HepG2 (cell line): ENCODE measurements at regions not wholly inside any gene's neighbourhood (a gene's known extent, or its start where the extent isn't known, plus 50 kb on each side); places are given as distances from the start of the nearest gene placed in this dataset.

ENCODE experiments used
- ATAC-seq: fragments of 200-7000 bp; cut with Tn5 transposase; 3 replicates; pipeline ENCODE4 v1.9.1; 2020; ENCODE audit warnings: mild to moderate bottlenecking, moderate library complexity
- BruUV-seq: library from RNA; stranded (reverse); fragments of 400-500 nt; replicated peaks from 2 replicates; lab custom pipeline; 2021; lab: Mats Ljungman, UMichigan
- CTCF ChIA-PET: fragments of 300-600 bp; formaldehyde crosslinking; extraction: SDS; loops from one replicate; lab custom pipeline; 2021; ENCODE audit warnings: low total read pairs, inconsistent platforms, low intra/inter-chr PET ratio; lab: Yijun Ruan, JAX
- POLR2A ChIA-PET: fragments of 350-600 bp; sonication (Branson Sonifier 250); formaldehyde crosslinking; loops from one replicate; lab custom pipeline; 2020; ENCODE audit warnings: antibody characterized with exemption, inconsistent platforms; lab: Yijun Ruan, JAX
- DNase-seq: peaks from one replicate; pipeline ENCODE4 v3.0.0-alpha.2; 2015; ENCODE audit warnings: low spot score
- FAIRE-seq: peaks from 3 replicates; lab custom pipeline; 2011; peaks lifted over from hg19 to GRCh38; lab: Jason Lieb, UNC
- H2AFZ ChIP-seq: one replicate; pipeline ENCODE4 v1.6.1; 2011; ENCODE audit warnings: low read length, inconsistent platforms
- H3K27ac ChIP-seq: fragments of 300-600 bp; 3 replicates; pipeline ENCODE4 v1.8.0; 2011; ENCODE audit warnings: mixed run types, mild to moderate bottlenecking, mixed read lengths, low read length, inconsistent platforms; ENCODE audit not compliant: insufficient read depth; ENCODE audit errors: extremely low read length
- H3K27me3 ChIP-seq, 2 experiments: fragments of 200-600 bp in 1 of 2; 2 replicates in 1 of 2; 3 replicates in 1 of 2; pipeline versions ENCODE4 v1.6.0 to v1.8.0; 2011; ENCODE audit warnings: low read length in 2 of 2, mild to moderate bottlenecking in 2 of 2, moderate library complexity in 2 of 2, inconsistent platforms in 1 of 2; ENCODE audit not compliant: insufficient read depth in 2 of 2, control insufficient read depth in 1 of 2
- H3K36me3 ChIP-seq, 2 experiments: fragments of 200-600 bp in 1 of 2; replicated peaks in 1 of 2; 2 replicates in 1 of 2; 3 replicates in 1 of 2; pipeline versions ENCODE4 v1.5.1 to v1.8.0; 2011; ENCODE audit warnings: low read length in 2 of 2, inconsistent platforms in 1 of 2; ENCODE audit not compliant: insufficient read depth in 2 of 2, control insufficient read depth in 1 of 2
- H3K4me1 ChIP-seq: 2 replicates; pipeline ENCODE4 v1.5.1; 2012; ENCODE audit warnings: low read length, inconsistent platforms; ENCODE audit not compliant: insufficient read depth
- H3K4me2 ChIP-seq: 2 replicates; pipeline ENCODE4 v1.6.0; 2011; ENCODE audit warnings: low read depth, low read length, inconsistent platforms
- H3K4me3 ChIP-seq, 3 experiments: fragments of 200-600 bp in 1 of 3; sonication (generic), shearing (Covaris generic) in 1 of 3; replicated peaks in 1 of 3; 2 replicates each; pipeline ENCODE4 v1.5.1; 2011 to 2016; ENCODE audit warnings: low read length in 3 of 3, inconsistent platforms in 2 of 3, low read depth in 2 of 3, mild to moderate bottlenecking in 2 of 3, control low read depth in 1 of 3, mixed read lengths in 1 of 3; ENCODE audit not compliant: insufficient read depth in 1 of 3
- H3K79me2 ChIP-seq: one replicate; pipeline ENCODE4 v1.6.1; 2011; ENCODE audit warnings: low read length, inconsistent platforms; ENCODE audit not compliant: insufficient read depth
- H3K9ac ChIP-seq: 2 replicates; pipeline ENCODE4 v1.6.0; 2011; ENCODE audit warnings: mild to moderate bottlenecking, low read depth, low read length, inconsistent platforms; ENCODE audit not compliant: insufficient read depth
- H3K9me3 ChIP-seq: 2 replicates; pipeline ENCODE4 v1.5.1; 2012; ENCODE audit warnings: mild to moderate bottlenecking, low read length
- H4K20me1 ChIP-seq: 2 replicates; pipeline ENCODE4 v1.6.0; 2011; ENCODE audit warnings: inconsistent platforms, mild to moderate bottlenecking, low read length, moderate library complexity; ENCODE audit not compliant: insufficient read depth
- ADNP ChIP-seq: sonication (generic); formaldehyde crosslinking; IDR thresholded peaks from 2 replicates; pipeline ENCODE4 v1.4.0; 2020; ENCODE audit warnings: missing genetic modification reagents
- FOXK2 ChIP-seq: fragments of 450-650 bp; IDR thresholded peaks from 2 replicates; pipeline ENCODE4 v1.6.1; 2016
- ISX ChIP-seq: sonication (generic); formaldehyde crosslinking; conservative IDR thresholded peaks from 2 replicates; pipeline ENCODE4 v1.5.0; 2020; ENCODE audit warnings: missing genetic modification reagents
- YY1 ChIP-seq: IDR thresholded peaks from 2 replicates; pipeline ENCODE4 v1.6.1; 2011; ENCODE audit warnings: low read length, low read depth, moderate library complexity, mild to moderate bottlenecking; ENCODE audit not compliant: insufficient read depth, insufficient replicate concordance
- ZNF20 ChIP-seq: sonication (generic); formaldehyde crosslinking; IDR thresholded peaks from 2 replicates; pipeline ENCODE4 v1.4.0; 2020; ENCODE audit warnings: mild to moderate bottlenecking, moderate library complexity, missing genetic modification reagents
- ZNF234 ChIP-seq: sonication (generic); formaldehyde crosslinking; conservative IDR thresholded peaks from 2 replicates; pipeline ENCODE4 v1.5.1; 2020; ENCODE audit warnings: mild to moderate bottlenecking, missing genetic modification reagents
- ZNF552 ChIP-seq: sonication (generic); formaldehyde crosslinking; IDR thresholded peaks from 2 replicates; pipeline ENCODE4 v1.9.0; 2022; ENCODE audit warnings: missing genetic modification reagents, mild to moderate bottlenecking, borderline replicate concordance
- ZNF629 ChIP-seq: sonication (generic); formaldehyde crosslinking; conservative IDR thresholded peaks from 2 replicates; pipeline ENCODE4 v1.5.0; 2020; ENCODE audit warnings: missing genetic modification reagents
- ZNF75D ChIP-seq: sonication (generic); formaldehyde crosslinking; IDR thresholded peaks from 2 replicates; pipeline ENCODE4 v1.8.1; 2023; ENCODE audit warnings: missing genetic modification reagents, mild to moderate bottlenecking, borderline replicate concordance
- ZNF879 ChIP-seq: sonication (generic); formaldehyde crosslinking; IDR thresholded peaks from 2 replicates; pipeline ENCODE4 v1.8.1; 2023; ENCODE audit warnings: missing genetic modification reagents
- WGBS: methylation state at CpG from one replicate; pipeline ENCODE4 v1.1.6; 2017; ENCODE audit warnings: low lambda C conversion rate; 5-methylcytosine and 5-hydroxymethylcytosine counted together
- in situ Hi-C: cut with HindIII; loops from 2 replicates; pipeline ENCODE4 v1.10.0; 2017; ENCODE audit warnings: low pct_unique_long_range_greater_than_20kb; ENCODE audit not compliant: extremely low pct_ligation_motif_present
- intact Hi-C: fragments of 100-400 bp; cut with micrococcal nuclease; formaldehyde crosslinking; loops from one replicate; pipeline ENCODE4 v1.10.0; 2022; ENCODE audit not compliant: unreplicated experiment

DNA sequence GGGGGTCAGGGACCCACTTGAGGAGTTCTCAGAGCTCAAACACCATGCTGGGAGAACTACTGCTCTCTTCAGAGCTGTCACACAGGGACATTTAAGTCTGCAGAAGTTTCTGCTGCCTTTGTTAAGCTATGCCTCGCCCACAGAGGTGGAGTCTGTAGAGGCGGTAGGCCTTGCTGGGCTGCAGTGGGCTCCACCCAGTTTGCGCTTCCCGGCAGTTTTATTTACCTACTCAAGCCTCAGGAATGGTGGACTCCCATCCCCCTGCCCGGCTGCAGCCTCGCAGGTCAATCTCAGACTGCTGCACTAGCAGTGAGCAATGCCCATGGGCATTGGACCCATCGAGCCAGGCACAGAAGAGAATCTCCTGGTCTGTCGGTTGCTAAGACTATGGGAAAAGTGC is 706.4 kb downstream of the LRRIQ3 start:
- Histone ChIP-seq H3K9ac (no peak overlapping the region), H3K4me2 (no peak overlapping the region), H3K4me3 (no peak overlapping the region), H3K27ac (no peak overlapping the region), H3K79me2 (no peaks in the 10 kb centered on the region), H2AFZ (no peak overlapping the region), H3K9me3 (peaks cover 39% of the 10 kb centered on the region), H3K27me3 (no peaks in the 10 kb centered on the region), H4K20me1 (no peaks in the 10 kb centered on the region), H3K4me1 (no peaks in the 10 kb centered on the region), H3K36me3 (no peaks in the 10 kb centered on the region)
- ATAC-seq (no peak), DNase-seq (no peak), FAIRE-seq (no peak)
- TF ChIP-seq ZNF552 (CRISPR knock-in tag) = no peak
- TF ChIP-seq YY1 = no peak
- TF ChIP-seq ZNF234 (CRISPR knock-in tag) = no peak
- TF ChIP-seq ZNF20 (CRISPR knock-in tag) = no peak
- TF ChIP-seq FOXK2 = no peak
- TF ChIP-seq ZNF879 (CRISPR knock-in tag) = no peak
- TF ChIP-seq ADNP (CRISPR knock-in tag) = no peak
- TF ChIP-seq ISX (CRISPR knock-in tag) = no peak
- TF ChIP-seq ZNF75D = no peak
- WGBS = no CpG with 5 or more reads among the region's 8 CpGs
- intact Hi-C loops = loop anchor here (5.0 kb wide), 1 partner anchor 329 kb away; no protein-coding TSS in a partner anchor
- in situ Hi-C loops = no loop called here
- CTCF ChIA-PET = no interaction called here
- POLR2A ChIA-PET = no interaction called here
- BruUV-seq = no TSS peak

DNA sequence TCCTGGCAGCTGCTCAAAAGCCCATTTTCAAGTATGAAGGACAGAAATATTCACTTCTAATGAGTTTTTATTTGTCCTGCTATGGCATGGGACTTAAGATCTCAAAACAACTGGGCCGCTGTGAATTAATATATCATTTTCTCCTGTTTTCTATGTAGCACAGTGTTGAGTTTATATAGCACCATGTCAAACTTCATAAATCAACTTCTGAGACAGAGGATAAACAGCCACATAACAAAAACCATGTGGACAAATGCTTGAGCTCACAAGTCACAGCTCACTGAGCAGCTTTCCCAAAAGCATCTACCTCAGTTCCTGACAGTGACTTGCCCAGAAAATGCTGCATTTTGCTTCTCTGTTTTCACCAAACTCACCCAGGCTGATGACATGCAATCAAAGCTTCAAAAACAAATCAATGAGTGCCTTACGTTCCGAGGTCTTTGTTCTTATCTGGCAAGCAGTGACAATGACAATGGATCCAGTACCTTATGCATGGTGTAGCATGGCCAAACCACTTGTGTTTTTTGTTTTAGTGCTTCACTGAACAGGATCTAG is 722.6 kb downstream of the LRRIQ3 start:
- no TSS peak for BruUV-seq
- H3K4me1 ChIP-seq = no peaks in the 10 kb centered on the region
- no peak overlapping the region for H3K9ac ChIP-seq
- intact Hi-C loops = no loop called here
- H3K27me3 ChIP-seq = no peaks in the 10 kb centered on the region
- ATAC-seq = no peak
- H3K9me3 ChIP-seq = peaks cover 73% of the 10 kb centered on the region
- no peak overlapping the region for H3K4me2 ChIP-seq
- no peak for DNase-seq
- no peaks in the 10 kb centered on the region for H4K20me1 ChIP-seq
- 2% methylated on average over 3 of the region's 3 CpGs for WGBS
- no peak for FAIRE-seq
- H3K4me3 ChIP-seq = no peak overlapping the region
- CTCF ChIA-PET = no interaction called here
- H3K79me2 ChIP-seq = no peaks in the 10 kb centered on the region
- TF ChIP-seq ZNF629 (CRISPR knock-in tag) = no peak
- TF ChIP-seq, all 625 proteins: peak for 0
- Histone ChIP-seq H3K27ac (no peak overlapping the region), H2AFZ (peak overlapping the region; percentile 15), H3K36me3 (no peaks in the 10 kb centered on the region)
- POLR2A ChIA-PET = no interaction called here
- in situ Hi-C loops = no loop called here
